ENCODE measurements at regions not wholly inside any gene's neighbourhood (a gene's known extent, or its start where the extent isn't known, plus 50 kb on each side); places are given as distances from the start of the nearest gene placed in this dataset.

GRCh38 chr2:187274146-187274545 lies 173.9 kb downstream of the CALCRL start:
- Histone ChIP-seq H3K4me3 (no peak overlapping the region), H3K9me3 (peaks cover 0 to 5% of the 10 kb centered on the region in 2 donors), H3K27me3 (no peaks in the 10 kb centered on the region), H3K27ac (no peak overlapping the region), H3K4me1 (no peaks in the 10 kb centered on the region), H3K36me3 (no peaks in the 10 kb centered on the region)
- intact Hi-C loops (cut with DNase I; ENCODE audit: low total_unique reads) = no loop called here
- TF ChIP-seq POLR2AphosphoS5 (IDR thresholded peaks at IDR 0.05) (no peak), CTCF (IDR thresholded peaks at IDR 0.05) (no peak), POLR2A (IDR thresholded peaks at IDR 0.05) (no peak)
- DNase-seq (ENCODE audit: low spot score in 2 of 2) = no peak

- no peak for TF ChIP-seq CTCF (IDR thresholded peaks at IDR 0.05)
Measured at GRCh38 chr2:187272255-187272654, 175.8 kb downstream of the CALCRL start.

GRCh38 chr2:187271825-187272224 lies 176.2 kb downstream of the CALCRL start:
- no peak for DNase-seq (ENCODE audit: low spot score in 2 of 2)
- Histone ChIP-seq H3K4me1 (no peaks in the 10 kb centered on the region), H3K4me3 (no peak overlapping the region), H3K27ac (no peak overlapping the region), H3K36me3 (no peaks in the 10 kb centered on the region), H3K9me3 (no peaks in the 10 kb centered on the region), H3K27me3 (no peaks in the 10 kb centered on the region)
- intact Hi-C loops (cut with DNase I; ENCODE audit: low total_unique reads) = no loop called here
- TF ChIP-seq CTCF (IDR thresholded peaks at IDR 0.05) = no peak
- no peak for TF ChIP-seq POLR2AphosphoS5 (IDR thresholded peaks at IDR 0.05)
- no peak for TF ChIP-seq POLR2A (IDR thresholded peaks at IDR 0.05)

More at GRCh38 chr2:187272255-187272654, 175.8 kb downstream of the CALCRL start:
- Histone ChIP-seq H3K4me1 (no peaks in the 10 kb centered on the region), H3K36me3 (no peaks in the 10 kb centered on the region), H3K27ac (no peak overlapping the region), H3K27me3 (no peaks in the 10 kb centered on the region), H3K9me3 (no peaks in the 10 kb centered on the region), H3K4me3 (no peak overlapping the region)
- intact Hi-C loops (cut with DNase I; ENCODE audit: low total_unique reads) = no loop called here
- DNase-seq (ENCODE audit: low spot score in 2 of 2) = no peak

GRCh38 chr2:187266645-187267044 lies 181.4 kb downstream of the CALCRL start:
- Histone ChIP-seq H3K9me3 (no peaks in the 10 kb centered on the region), H3K4me1 (no peaks in the 10 kb centered on the region), H3K4me3 (no peak overlapping the region), H3K27me3 (no peaks in the 10 kb centered on the region), H3K36me3 (no peaks in the 10 kb centered on the region), H3K27ac (no peak overlapping the region)
- TF ChIP-seq POLR2AphosphoS5 (IDR thresholded peaks at IDR 0.05) (no peak), CTCF (IDR thresholded peaks at IDR 0.05) (no peak), POLR2A (IDR thresholded peaks at IDR 0.05) (no peak)
- intact Hi-C loops (cut with DNase I; ENCODE audit: low total_unique reads) = no loop called here
- no peak for DNase-seq (ENCODE audit: low spot score in 2 of 2)

- Histone ChIP-seq H3K36me3 (no peaks in the 10 kb centered on the region), H3K27ac (no peak overlapping the region), H3K4me3 (no peak overlapping the region), H3K27me3 (no peaks in the 10 kb centered on the region), H3K4me1 (no peaks in the 10 kb centered on the region), H3K9me3 (no peaks in the 10 kb centered on the region)
- intact Hi-C loops (cut with DNase I; ENCODE audit: low total_unique reads) = no loop called here
- DNase-seq (ENCODE audit: low spot score in 2 of 2) = no peak
- TF ChIP-seq POLR2AphosphoS5 (IDR thresholded peaks at IDR 0.05) = no peak
- TF ChIP-seq CTCF (IDR thresholded peaks at IDR 0.05) = no peak
- TF ChIP-seq POLR2A (IDR thresholded peaks at IDR 0.05) = no peak
Measured at GRCh38 chr2:187266147-187266546, 181.9 kb downstream of the CALCRL start.
